Nephron progenitor cell (in vitro differentiated cells): ENCODE measurements at regions not wholly inside any gene's neighbourhood (a gene's known extent, or its start where the extent isn't known, plus 50 kb on each side); places are given as distances from the start of the nearest gene placed in this dataset.

Experiments used
- DNase-seq: peaks from one replicate; pipeline ENCODE4 v3.0.0; 2021
- H3K27ac Mint-ChIP-seq: 2 replicates; pipeline ENCODE4 v1.8.0; 2021; ENCODE audit warnings: mild to moderate bottlenecking, moderate library complexity, mixed read lengths
- H3K27me3 Mint-ChIP-seq: 2 replicates; pipeline ENCODE4 v1.8.0; 2021; ENCODE audit warnings: mild to moderate bottlenecking, low read depth, mixed read lengths; ENCODE audit not compliant: poor library complexity
- H3K36me3 Mint-ChIP-seq: 2 replicates; pipeline ENCODE4 v1.8.0; 2021; ENCODE audit warnings: low read depth, mixed read lengths
- H3K4me1 Mint-ChIP-seq: 2 replicates; pipeline ENCODE4 v1.8.0; 2021; ENCODE audit warnings: mixed read lengths
- H3K4me3 Mint-ChIP-seq: 2 replicates; pipeline ENCODE4 v1.8.0; 2021; ENCODE audit warnings: mild to moderate bottlenecking, moderate library complexity, mixed read lengths
- H3K9me3 Mint-ChIP-seq: 2 replicates; pipeline ENCODE4 v1.8.0; 2021; ENCODE audit warnings: mild to moderate bottlenecking, moderate library complexity, mixed read lengths
- TF ChIP-seq, protein P1 (sequence below): fragments of 200-600 bp; sonication (generic); IDR thresholded peaks from 2 replicates; pipeline ENCODE4 v1.5.0; 2021; ENCODE audit warnings: antibody characterized with exemption

DNA sequence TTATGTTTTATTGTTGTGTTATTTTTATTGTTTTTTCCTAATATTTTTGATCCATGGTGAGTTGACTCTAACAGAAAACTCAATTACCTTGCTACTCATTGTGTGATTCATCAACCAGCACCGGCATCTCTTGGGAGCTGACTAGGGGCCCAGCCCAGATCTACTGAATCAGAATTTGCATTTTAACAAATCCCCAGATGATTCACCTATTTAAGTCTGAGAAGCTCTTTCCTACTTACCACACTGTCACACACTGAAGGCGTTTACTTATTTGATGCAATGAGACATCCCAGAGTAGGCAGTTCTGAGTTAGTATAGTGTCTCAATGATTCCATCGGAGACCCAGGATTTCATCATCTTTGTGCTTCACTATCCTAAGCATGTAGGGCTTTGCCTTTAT is 416.6 kb downstream of the RWDD3 start:
- Mint-ChIP-seq H3K9me3 (no peaks in the 10 kb centered on the region), H3K4me3 (no peak overlapping the region), H3K27ac (no peak overlapping the region), H3K27me3 (peaks cover 4% of the 10 kb centered on the region), H3K4me1 (peaks cover 36% of the 10 kb centered on the region), H3K36me3 (no peaks in the 10 kb centered on the region)
- TF ChIP-seq, protein P1, sequence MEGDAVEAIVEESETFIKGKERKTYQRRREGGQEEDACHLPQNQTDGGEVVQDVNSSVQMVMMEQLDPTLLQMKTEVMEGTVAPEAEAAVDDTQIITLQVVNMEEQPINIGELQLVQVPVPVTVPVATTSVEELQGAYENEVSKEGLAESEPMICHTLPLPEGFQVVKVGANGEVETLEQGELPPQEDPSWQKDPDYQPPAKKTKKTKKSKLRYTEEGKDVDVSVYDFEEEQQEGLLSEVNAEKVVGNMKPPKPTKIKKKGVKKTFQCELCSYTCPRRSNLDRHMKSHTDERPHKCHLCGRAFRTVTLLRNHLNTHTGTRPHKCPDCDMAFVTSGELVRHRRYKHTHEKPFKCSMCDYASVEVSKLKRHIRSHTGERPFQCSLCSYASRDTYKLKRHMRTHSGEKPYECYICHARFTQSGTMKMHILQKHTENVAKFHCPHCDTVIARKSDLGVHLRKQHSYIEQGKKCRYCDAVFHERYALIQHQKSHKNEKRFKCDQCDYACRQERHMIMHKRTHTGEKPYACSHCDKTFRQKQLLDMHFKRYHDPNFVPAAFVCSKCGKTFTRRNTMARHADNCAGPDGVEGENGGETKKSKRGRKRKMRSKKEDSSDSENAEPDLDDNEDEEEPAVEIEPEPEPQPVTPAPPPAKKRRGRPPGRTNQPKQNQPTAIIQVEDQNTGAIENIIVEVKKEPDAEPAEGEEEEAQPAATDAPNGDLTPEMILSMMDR: no peak
- DNase-seq: no peak

DNA sequence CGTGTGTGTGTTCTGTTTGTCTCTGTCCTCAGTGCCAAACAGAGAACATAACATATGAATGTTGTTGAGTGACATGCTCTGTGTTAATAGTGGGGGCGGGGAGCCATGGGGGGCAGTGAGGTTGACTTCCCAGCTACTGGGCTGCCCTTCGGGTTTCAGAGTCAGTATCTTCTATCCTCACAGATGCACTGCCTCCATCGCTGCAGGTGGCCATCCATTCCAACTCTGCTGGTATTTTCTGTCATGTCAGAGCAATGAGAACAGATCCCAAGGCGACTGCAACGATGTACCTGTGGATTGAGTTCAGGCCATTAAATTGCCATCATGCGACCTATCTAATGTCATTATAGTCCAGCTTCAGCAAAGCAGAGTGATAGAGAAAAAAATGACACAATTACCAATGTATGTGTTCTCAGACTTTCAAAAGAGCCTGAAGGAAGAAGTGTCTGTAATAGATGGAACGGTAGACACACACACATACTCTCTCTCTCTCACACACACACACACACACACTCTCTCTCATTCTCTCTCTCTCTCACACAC is 418.5 kb downstream of the RWDD3 start:
- peak overlapping the region; percentile 36 for H3K27ac Mint-ChIP-seq
- no peaks in the 10 kb centered on the region for H3K9me3 Mint-ChIP-seq
- no peaks in the 10 kb centered on the region for H3K36me3 Mint-ChIP-seq
- H3K4me3 Mint-ChIP-seq: no peak overlapping the region
- TF ChIP-seq, protein P1: no peak
- peaks cover 4% of the 10 kb centered on the region for H3K27me3 Mint-ChIP-seq
- peaks cover 36% of the 10 kb centered on the region for H3K4me1 Mint-ChIP-seq
- no peak for DNase-seq

DNA sequence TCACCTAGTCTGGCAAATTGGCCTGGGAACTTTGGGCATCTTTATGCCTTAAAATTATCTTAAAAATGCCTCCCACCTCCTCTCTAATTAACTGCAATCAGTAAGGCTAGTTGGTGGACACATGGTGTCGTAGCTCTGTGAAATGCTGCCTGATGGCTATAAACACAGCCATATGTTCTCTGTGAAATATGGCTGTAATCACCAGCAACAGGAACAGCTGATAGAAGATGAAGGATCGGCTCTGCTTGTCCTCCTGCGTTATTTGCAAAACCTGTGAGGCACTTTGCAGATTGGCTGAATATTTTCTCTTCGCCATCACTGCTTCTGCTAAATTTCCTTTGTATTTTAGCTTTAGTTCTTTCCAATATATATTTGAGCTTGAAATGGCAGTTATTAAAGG is 419.6 kb downstream of the RWDD3 start:
- Mint-ChIP-seq H3K27me3 (peaks cover 4% of the 10 kb centered on the region), H3K27ac (no peak overlapping the region), H3K9me3 (no peaks in the 10 kb centered on the region), H3K4me3 (no peak overlapping the region), H3K4me1 (peaks cover 36% of the 10 kb centered on the region), H3K36me3 (no peaks in the 10 kb centered on the region)
- TF ChIP-seq, protein P1: no peak
- DNase-seq: no peak

DNA sequence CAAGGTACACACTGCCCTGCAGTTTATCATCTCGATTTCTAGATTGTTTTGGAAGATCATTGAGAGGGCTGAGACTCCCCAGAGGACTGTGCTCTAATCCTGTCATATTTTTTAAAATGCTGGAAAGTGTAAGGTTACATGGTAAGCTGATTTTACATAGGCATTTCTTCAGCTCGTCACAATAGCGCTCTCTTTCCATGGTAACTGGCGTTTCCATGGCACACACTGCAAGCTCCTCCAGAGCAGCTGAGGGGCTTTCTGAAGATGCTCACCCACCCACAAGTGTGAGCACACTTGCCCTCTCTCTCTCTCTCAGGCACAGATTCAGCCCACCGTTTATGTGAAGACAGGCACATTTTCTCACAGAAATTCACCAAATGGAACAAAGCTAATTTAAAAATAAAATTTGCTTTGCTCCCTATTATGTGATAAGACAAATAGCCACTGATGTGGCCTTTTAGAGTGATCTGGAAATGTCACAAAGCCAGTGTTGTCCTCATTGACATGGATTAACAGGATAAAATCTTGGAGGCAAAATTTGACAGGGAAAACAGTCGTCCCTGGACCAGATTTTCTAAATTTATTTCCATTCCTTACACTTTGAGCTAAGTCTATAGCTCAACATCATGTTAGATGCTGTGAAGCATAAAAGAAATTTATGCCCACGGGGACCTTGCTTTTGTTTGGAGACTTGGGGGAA is 421.5 kb downstream of the RWDD3 start:
- no peak overlapping the region for H3K27ac Mint-ChIP-seq
- peaks cover 4% of the 10 kb centered on the region for H3K27me3 Mint-ChIP-seq
- H3K9me3 Mint-ChIP-seq: no peaks in the 10 kb centered on the region
- H3K4me3 Mint-ChIP-seq: no peak overlapping the region
- TF ChIP-seq, protein P1: no peak
- peaks cover 36% of the 10 kb centered on the region for H3K4me1 Mint-ChIP-seq
- DNase-seq: no peak
- H3K36me3 Mint-ChIP-seq: no peaks in the 10 kb centered on the region

DNA sequence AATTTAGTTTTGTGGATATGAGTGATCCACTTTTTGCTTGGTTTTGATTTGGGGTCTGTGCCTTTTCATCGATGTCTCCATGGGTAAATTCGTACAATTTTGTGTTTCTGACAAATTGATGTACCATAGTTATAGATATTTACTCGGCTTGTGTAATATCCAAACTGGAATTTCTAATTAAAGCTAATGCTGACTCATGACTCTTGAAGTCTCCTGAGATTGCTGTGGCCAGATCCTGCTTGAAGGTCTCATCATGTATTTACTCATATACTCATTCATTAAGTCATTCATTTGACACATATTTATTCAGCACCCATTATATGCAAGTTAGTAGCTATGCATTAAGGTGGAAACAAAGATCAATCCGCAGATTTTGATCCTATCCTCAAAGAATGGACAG is 423.2 kb downstream of the RWDD3 start:
- Mint-ChIP-seq H3K4me1 (peaks cover 32% of the 10 kb centered on the region), H3K36me3 (no peaks in the 10 kb centered on the region), H3K9me3 (peaks cover 1% of the 10 kb centered on the region), H3K27me3 (peaks cover 4% of the 10 kb centered on the region), H3K4me3 (no peak overlapping the region), H3K27ac (no peak overlapping the region)
- TF ChIP-seq, protein P1: no peak
- no peak for DNase-seq

DNA sequence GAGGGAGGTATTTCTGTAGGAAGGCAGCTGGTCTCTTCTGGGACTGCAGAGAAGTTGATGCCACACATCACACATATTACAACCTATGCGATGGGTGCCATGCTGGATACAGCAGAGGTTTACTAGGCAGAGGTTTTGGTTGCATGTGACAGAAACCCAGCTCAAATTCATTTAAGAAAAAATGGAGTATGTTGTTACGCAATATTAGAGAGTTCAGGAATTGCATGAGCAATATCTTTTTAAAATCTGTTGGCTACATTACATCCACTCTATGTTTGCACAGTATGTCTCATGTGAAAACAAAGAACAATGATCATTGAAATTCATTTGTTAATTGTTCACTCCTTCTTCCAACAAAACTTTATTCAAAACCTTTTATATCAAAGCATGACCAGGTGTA is 425.2 kb downstream of the RWDD3 start:
- H3K4me3 Mint-ChIP-seq: no peak overlapping the region
- peaks cover 14% of the 10 kb centered on the region for H3K4me1 Mint-ChIP-seq
- no peaks in the 10 kb centered on the region for H3K36me3 Mint-ChIP-seq
- H3K27ac Mint-ChIP-seq: no peak overlapping the region
- peaks cover 14% of the 10 kb centered on the region for H3K9me3 Mint-ChIP-seq
- TF ChIP-seq, protein P1: no peak
- no peak for DNase-seq
- peaks cover 4% of the 10 kb centered on the region for H3K27me3 Mint-ChIP-seq
